GM12865 (cell line): ENCODE measurements at regions not wholly inside any gene's neighbourhood (a gene's known extent, or its start where the extent isn't known, plus 50 kb on each side); places are given as distances from the start of the nearest gene placed in this dataset.
"Not testable (repeated sequence)": the region's sequence is repeated elsewhere in the genome, so short reads cannot be mapped to it uniquely, and the experiment has no call there.

Experiments used
- DNase-seq: peaks from one replicate; pipeline ENCODE4 v3.0.0; 2010; ENCODE audit warnings: low read depth
- H3K4me3 ChIP-seq: 2 replicates; pipeline ENCODE4 v1.5.1; 2011; ENCODE audit warnings: mild to moderate bottlenecking, low read depth, low read length, control low read depth
- TF ChIP-seq, protein P1 (sequence below): IDR thresholded peaks from 2 replicates; pipeline ENCODE4 v1.5.1; 2011; ENCODE audit warnings: low read length, control low read depth, low read depth, inconsistent platforms; ENCODE audit not compliant: insufficient read depth; ENCODE audit errors: missing control alignments

- DNase-seq, H3K4me3 ChIP-seq: not testable (repeated sequence)
These were observed 1372.6 kb downstream of the FOXD4L5 start for GRCh38 chr9:63912451-63912850.

DNA sequence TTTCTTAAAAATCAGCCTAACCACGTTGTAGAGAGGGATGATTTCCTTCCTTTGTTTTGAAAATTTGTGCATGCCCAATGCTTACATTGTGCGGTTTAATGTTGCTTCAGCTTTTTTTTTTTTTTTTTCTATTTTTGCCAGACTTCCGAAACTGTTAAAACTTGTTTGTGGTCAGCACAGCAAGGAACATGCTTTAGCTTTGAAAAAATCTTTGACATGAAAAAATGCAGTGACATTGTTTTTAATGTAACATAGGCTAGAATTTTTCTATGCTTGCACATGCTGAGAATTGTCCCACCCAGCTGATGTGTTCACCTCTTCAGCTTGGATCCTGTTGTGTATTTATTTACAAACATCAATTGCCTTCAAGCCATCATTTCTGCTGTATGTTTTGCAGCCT lies 1375.9 kb downstream of the FOXD4L5 start:
- H3K4me3 ChIP-seq = not testable (repeated sequence)

GRCh38 chr9:63899637-63900190 lies 1385.3 kb downstream of the FOXD4L5 start:
- DNase-seq = not testable (repeated sequence)

More for the DNA sequence above, 1375.9 kb downstream of the FOXD4L5 start:
- DNase-seq = not testable (repeated sequence)

DNA sequence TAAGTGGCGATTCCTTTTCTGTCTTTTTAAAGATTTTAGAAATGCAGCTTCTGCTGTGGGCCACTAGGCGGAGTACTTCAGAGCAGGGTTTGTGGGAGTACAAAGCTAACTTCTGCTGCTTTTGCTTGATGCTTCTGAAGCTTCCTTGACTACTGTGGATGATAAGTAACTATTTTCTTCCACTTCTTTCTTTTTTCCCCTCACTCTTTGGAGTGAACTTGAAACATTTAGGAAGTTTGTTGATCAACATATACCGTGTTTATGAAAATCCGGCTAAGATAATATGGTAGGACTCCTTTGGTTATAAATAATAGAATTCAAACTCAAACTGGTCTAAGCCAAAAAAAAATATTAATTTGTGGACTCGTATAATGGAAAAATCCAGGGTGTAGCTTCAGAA lies 1403.6 kb downstream of the FOXD4L5 start:
- not testable (repeated sequence) for H3K4me3 ChIP-seq, DNase-seq

More at GRCh38 chr9:63899637-63900190, 1385.3 kb downstream of the FOXD4L5 start:
- H3K4me3 ChIP-seq = not testable (repeated sequence)

GRCh38 chr9:63876380-63876779 lies 1408.6 kb downstream of the FOXD4L5 start:
- not testable (repeated sequence) for DNase-seq, H3K4me3 ChIP-seq

DNA sequence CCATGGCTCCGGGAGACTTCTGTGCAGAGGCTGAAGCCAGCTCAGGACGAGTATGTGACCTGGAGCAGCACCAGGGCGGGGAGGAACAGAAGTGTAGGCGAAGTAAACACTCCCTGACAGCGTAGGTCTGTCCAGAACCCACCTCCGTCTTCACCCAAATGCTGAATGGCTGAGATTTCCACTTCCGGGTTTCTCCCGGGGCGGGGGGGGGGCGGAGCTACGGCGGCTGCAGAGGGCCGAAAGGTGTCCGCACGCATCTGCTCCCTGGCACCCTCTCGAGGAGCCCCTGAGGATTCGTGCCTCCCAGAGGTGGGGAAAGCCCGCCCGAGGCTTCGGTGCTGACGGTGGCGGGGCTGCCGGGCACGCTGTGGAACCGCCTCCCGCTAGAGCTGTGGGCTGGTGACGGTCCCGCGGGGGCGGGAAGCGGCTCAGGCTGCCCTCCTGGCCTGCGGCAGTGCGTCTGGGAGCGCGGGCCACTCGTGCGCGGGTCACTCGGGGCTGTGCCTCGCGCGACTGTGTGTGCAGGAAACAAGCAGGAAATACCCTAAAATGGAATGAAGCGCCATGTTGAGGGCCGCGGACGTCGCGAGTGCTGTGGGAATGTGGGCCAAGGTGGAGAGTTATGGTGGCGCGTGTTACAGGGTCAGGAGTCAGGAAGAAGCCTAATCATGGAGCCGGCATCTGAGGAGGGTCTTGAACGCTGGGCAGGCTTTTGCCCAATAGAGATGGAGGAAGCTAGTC lies 1425.4 kb downstream of the FOXD4L5 start:
- peak; percentile 81 for DNase-seq
- H3K4me3 ChIP-seq = peak overlapping the region; percentile 60

DNA sequence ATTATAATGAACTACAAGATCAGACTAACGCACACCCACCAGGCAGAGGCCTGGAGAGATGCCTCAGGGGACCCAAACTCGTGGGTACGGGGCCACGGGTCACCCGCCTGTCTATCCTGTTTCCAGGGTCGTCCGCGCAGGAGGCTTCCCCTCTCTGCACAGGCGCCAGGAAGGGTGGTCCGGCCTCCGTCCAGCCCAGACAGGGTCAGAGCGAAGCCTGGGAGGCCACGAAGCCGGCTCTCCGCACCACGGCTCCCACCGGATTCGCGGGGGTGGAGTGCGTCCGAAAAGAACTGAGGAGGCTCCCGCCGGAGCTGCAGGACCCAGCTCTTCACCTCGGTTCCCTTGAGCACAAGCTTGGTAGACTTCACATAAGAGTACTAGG lies 1425.9 kb downstream of the FOXD4L5 start:
- peak; percentile 5 for DNase-seq
- peak overlapping the region; percentile 60 for H3K4me3 ChIP-seq

More for the DNA sequence above, 1425.4 kb downstream of the FOXD4L5 start:
- TF ChIP-seq, protein P1, sequence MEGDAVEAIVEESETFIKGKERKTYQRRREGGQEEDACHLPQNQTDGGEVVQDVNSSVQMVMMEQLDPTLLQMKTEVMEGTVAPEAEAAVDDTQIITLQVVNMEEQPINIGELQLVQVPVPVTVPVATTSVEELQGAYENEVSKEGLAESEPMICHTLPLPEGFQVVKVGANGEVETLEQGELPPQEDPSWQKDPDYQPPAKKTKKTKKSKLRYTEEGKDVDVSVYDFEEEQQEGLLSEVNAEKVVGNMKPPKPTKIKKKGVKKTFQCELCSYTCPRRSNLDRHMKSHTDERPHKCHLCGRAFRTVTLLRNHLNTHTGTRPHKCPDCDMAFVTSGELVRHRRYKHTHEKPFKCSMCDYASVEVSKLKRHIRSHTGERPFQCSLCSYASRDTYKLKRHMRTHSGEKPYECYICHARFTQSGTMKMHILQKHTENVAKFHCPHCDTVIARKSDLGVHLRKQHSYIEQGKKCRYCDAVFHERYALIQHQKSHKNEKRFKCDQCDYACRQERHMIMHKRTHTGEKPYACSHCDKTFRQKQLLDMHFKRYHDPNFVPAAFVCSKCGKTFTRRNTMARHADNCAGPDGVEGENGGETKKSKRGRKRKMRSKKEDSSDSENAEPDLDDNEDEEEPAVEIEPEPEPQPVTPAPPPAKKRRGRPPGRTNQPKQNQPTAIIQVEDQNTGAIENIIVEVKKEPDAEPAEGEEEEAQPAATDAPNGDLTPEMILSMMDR = no peak

DNA sequence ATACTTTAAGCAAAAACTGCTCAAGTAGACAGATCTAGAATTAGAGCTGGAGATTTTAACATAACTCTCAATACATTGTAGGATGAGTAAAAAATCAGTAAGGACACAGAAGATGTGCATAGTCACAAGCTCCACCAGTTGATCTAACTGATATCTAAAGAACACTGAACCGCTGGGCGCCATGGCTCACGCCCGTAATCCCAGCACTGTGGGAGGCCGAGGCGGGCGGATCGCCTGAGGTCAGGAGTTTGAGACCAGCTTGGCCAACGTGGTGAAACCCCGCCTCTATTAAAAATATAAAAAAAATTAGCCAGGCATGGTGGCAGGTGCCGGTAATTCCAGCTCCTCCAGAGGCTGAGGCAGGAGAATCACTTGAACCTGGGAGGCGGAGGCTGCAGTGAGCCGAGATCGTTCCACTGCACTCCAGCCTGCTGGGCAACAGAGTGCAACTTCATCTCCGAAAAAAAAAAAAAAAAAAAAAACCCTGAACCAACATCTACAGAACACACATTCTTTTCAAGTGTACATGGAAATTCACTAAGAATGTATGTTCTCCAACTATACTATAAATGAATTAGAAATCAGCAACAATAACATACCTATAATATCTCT lies 1431.8 kb downstream of the FOXD4L5 start:
- not testable (repeated sequence) for H3K4me3 ChIP-seq

DNA sequence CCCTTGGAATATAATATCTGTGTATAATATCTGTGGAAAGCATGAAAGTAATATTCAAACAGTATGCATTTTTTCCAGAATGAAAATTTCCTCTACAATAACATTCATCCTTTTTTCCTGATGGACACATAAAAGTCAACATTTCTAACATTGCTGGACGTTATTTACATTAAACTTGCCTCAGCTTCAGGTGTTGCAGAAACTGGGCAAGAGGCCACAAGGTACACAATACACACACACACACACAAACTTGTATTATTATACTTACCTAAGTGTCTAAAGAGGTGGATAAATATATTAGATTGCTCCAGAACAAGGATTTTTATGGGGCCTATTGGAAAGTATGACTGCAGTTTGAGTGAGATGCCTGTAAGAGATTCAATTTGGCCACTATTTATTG lies 1460.2 kb downstream of the FOXD4L5 start:
- not testable (repeated sequence) for DNase-seq, H3K4me3 ChIP-seq

More for the DNA sequence above, 1431.8 kb downstream of the FOXD4L5 start:
- DNase-seq = not testable (repeated sequence)

GRCh38 chr9:63823375-63824201 lies 1461.4 kb downstream of the FOXD4L5 start:
- DNase-seq = not testable (repeated sequence)

DNA sequence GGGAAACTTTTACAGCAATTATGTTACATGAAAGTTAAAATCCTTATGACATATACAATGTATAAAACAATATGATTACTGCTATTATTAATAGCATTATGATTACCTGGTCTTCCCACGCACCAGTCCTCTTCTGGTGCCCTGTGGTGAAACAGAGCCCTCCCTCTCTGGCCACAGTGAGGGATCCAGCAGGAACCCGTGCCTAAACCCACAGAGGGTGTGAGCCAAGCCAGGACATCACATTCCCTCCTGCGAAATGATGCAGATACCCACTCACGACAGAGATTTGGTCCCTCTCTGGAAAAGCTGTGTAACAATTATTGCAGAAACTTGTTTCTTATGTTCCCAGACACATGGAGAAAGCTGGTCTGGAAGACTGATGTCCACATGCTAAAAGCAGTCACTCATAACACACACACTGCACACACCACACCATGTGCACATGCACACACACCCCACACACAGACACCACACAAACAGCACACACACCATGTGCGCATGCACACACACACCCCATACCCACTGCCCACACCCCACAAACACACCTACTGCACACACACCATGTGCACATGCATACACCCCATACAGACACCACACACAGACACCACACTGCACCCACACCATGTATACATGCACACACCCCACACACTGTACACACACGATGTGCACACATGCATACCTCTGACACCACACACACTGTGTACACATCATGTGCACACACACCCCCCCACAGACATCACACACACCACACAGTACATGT lies 1462.2 kb downstream of the FOXD4L5 start:
- not testable (repeated sequence) for DNase-seq, H3K4me3 ChIP-seq

More at GRCh38 chr9:63823375-63824201, 1461.4 kb downstream of the FOXD4L5 start:
- not testable (repeated sequence) for H3K4me3 ChIP-seq

GRCh38 chr9:63821293-63821692 lies 1463.7 kb downstream of the FOXD4L5 start:
- not testable (repeated sequence) for H3K4me3 ChIP-seq, DNase-seq

GRCh38 chr9:63820882-63821281 lies 1464.1 kb downstream of the FOXD4L5 start:
- H3K4me3 ChIP-seq, DNase-seq: not testable (repeated sequence)

DNA sequence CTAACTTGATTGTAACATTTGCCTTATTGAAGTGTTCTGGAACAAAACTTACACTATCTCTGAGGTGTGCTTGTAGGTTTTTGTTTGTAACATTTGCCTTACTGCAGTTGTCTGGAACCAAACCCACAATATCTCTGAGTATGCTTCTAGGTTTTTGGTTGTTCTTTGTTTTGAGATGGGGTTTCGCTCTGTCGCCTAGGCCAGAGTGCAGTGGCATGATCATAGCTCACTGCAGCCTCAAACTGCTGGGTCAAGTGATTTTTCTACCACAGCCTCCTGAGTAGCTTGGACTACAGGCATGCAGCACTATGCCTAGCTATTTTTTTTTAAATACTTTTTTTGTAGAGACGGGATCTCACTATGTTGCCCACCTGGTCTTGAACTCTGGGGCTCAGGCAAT lies 1464.6 kb downstream of the FOXD4L5 start:
- not testable (repeated sequence) for H3K4me3 ChIP-seq
- DNase-seq = peak; percentile 36
